CD14-positive monocyte (primary cell): ENCODE measurements at regions not wholly inside any gene's neighbourhood (a gene's known extent, or its start where the extent isn't known, plus 50 kb on each side); places are given as distances from the start of the nearest gene placed in this dataset.

Experiments used
- DNase-seq, 3 donors: peaks; one replicate each; pipeline ENCODE4 v3.0.0-alpha.2; 2011 to 2022
- H2AFZ ChIP-seq: 2 replicates; pipeline ENCODE4 v1.6.0; 2012; ENCODE audit warnings: mild to moderate bottlenecking, low read depth, low read length, inconsistent platforms; ENCODE audit not compliant: insufficient read depth, poor library complexity, severe bottlenecking
- H3K27ac ChIP-seq, 2 donors: 1 replicate in 1 of 2; 2 replicates in 1 of 2; pipeline ENCODE4 v1.5.1; 2012 to 2013; ENCODE audit warnings: low read length in 2 of 2, control low read depth in 1 of 2, inconsistent platforms in 1 of 2, low read depth in 1 of 2, mild to moderate bottlenecking in 1 of 2
- H3K27me3 ChIP-seq, 2 donors: one replicate each; pipeline versions ENCODE4 v1.6.0 to v1.6.1; 2011 to 2013; ENCODE audit warnings: low read length in 2 of 2; ENCODE audit not compliant: control insufficient read depth in 2 of 2, insufficient read depth in 2 of 2
- H3K36me3 ChIP-seq, 2 donors: replicated peaks in 1 of 2; 1 replicate in 1 of 2; 2 replicates in 1 of 2; pipeline versions ENCODE4 v1.5.1 to v1.6.1; 2012 to 2013; ENCODE audit warnings: low read length in 2 of 2, control low read depth in 1 of 2, inconsistent platforms in 1 of 2, mild to moderate bottlenecking in 1 of 2; ENCODE audit not compliant: insufficient read depth in 2 of 2, control insufficient read depth in 1 of 2
- H3K4me1 ChIP-seq, 2 donors: 1 replicate in 1 of 2; 2 replicates in 1 of 2; pipeline versions ENCODE4 v1.5.1 to v1.6.1; 2012 to 2013; ENCODE audit warnings: low read length in 2 of 2, control low read depth in 1 of 2, inconsistent platforms in 1 of 2, mild to moderate bottlenecking in 1 of 2, moderate library complexity in 1 of 2; ENCODE audit not compliant: insufficient read depth in 2 of 2, control insufficient read depth in 1 of 2
- H3K4me2 ChIP-seq: replicated peaks from 2 replicates; pipeline ENCODE3; 2012; ENCODE audit warnings: low read length, moderate library complexity, mild to moderate bottlenecking; ENCODE audit not compliant: poor library complexity, severe bottlenecking; ENCODE audit errors: extremely low read depth
- H3K4me3 ChIP-seq, 3 experiments: fragments of 200-600 bp in 1 of 3; sonication (generic) in 1 of 3; replicated peaks in 1 of 3; 1 replicate in 2 of 3; 2 replicates in 1 of 3; pipeline ENCODE4 v1.5.1; 2011 to 2013; ENCODE audit warnings: low read length in 3 of 3, mild to moderate bottlenecking in 3 of 3, control low read depth in 2 of 3, low read depth in 2 of 3, inconsistent platforms in 1 of 3, moderate library complexity in 1 of 3
- H3K79me2 ChIP-seq: 2 replicates; pipeline ENCODE4 v1.6.0; 2012; ENCODE audit warnings: mild to moderate bottlenecking, control low read depth, inconsistent platforms, low read length, moderate library complexity; ENCODE audit not compliant: insufficient read depth
- H3K9ac ChIP-seq: 2 replicates; pipeline ENCODE4 v1.6.0; 2017; ENCODE audit warnings: low read length, mild to moderate bottlenecking; ENCODE audit not compliant: insufficient read depth, poor library complexity, severe bottlenecking
- H3K9me3 ChIP-seq, 2 donors: replicated peaks in 1 of 2; 1 replicate in 1 of 2; 2 replicates in 1 of 2; pipeline versions ENCODE4 v1.5.1 to v1.6.1; 2012 to 2013; ENCODE audit warnings: low read length in 2 of 2, control low read depth in 1 of 2; ENCODE audit not compliant: control insufficient read depth in 1 of 2, insufficient read depth in 1 of 2
- H4K20me1 ChIP-seq: 2 replicates; pipeline ENCODE4 v1.6.0; 2012; ENCODE audit warnings: mild to moderate bottlenecking, low read length, control low read depth, moderate library complexity; ENCODE audit not compliant: insufficient read depth
- H3K27ac Mint-ChIP-seq, 7 donors: one replicate each; pipeline ENCODE4 v1.8.0; 2020; ENCODE audit warnings: mild to moderate bottlenecking in 7 of 7, mixed read lengths in 7 of 7, moderate library complexity in 6 of 7, inconsistent platforms in 2 of 7
- H3K27me3 Mint-ChIP-seq, 3 donors: one replicate each; pipeline ENCODE4 v1.8.0; 2021 to 2022; ENCODE audit warnings: low read depth in 3 of 3, mild to moderate bottlenecking in 3 of 3, mixed read lengths in 3 of 3, moderate library complexity in 3 of 3, inconsistent platforms in 1 of 3
- H3K36me3 Mint-ChIP-seq, 2 donors: one replicate each; pipeline ENCODE4 v1.8.0; 2020; ENCODE audit warnings: mixed read lengths in 2 of 2, inconsistent platforms in 1 of 2, mild to moderate bottlenecking in 1 of 2
- H3K4me1 Mint-ChIP-seq: one replicate; pipeline ENCODE4 v1.8.0; 2020; ENCODE audit warnings: mild to moderate bottlenecking, mixed read lengths
- H3K4me3 Mint-ChIP-seq, 2 donors: one replicate each; pipeline ENCODE4 v1.8.0; 2020; ENCODE audit warnings: mild to moderate bottlenecking in 2 of 2, mixed read lengths in 2 of 2, moderate library complexity in 1 of 2
- H3K9me3 Mint-ChIP-seq, 7 donors: one replicate each; pipeline ENCODE4 v1.8.0; 2020 to 2022; ENCODE audit warnings: mixed read lengths in 7 of 7, mild to moderate bottlenecking in 6 of 7, moderate library complexity in 6 of 7, inconsistent platforms in 2 of 7
- WGBS: methylation state at CpG from one replicate; pipeline ENCODE4 v1.1.5; 2013; ENCODE audit warnings: missing lambda C conversion rate; ENCODE audit not compliant: insufficient coverage; 5-methylcytosine and 5-hydroxymethylcytosine counted together
- intact Hi-C, 2 donors: fragments of 100-400 bp; cut with micrococcal nuclease; formaldehyde crosslinking; loops; one replicate each; pipeline versions ENCODE4 v1.15.0 to v1.15.1; 2023
- TF ChIP-seq, protein P1 (sequence below): fragments of 200-600 bp; IDR thresholded peaks from one replicate; pipeline ENCODE4 v1.8.0; 2022; ENCODE audit warnings: antibody characterized with exemption, mild to moderate bottlenecking

DNA sequence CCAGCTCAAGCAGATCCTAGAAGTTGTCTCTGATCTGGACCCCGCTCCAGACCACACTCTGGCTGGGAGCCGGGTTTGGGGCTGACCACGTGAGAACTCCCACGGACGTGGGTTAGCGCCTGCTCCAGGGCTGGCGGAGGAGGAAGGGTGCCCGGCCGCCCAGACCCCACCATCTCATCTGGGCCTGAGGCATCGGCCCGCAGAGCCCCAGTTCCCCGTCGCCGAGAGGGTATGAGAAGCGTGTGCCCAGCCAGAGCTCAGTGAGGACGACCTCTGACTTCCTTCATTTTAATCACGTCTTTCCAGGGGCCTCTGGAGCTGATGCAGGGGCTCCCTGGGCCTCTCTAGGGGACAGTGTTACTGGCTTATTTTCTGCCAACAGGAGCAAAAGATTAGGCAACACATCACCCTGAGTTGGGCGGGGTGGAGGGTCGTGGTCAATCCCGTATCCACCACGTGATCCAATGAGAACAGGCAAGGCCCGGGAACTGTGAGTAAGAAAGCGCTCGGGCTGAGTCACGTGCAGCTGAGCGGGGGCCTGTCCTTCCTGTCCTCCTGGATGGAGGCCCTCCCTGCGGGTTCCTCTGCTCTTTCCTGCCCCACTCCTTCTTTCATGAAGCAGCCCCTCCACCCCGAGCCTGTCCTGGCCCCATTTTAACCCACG is 81.1 kb downstream of the SIK1 start:
- Histone ChIP-seq H3K36me3 (no peaks in the 10 kb centered on the region), H3K4me2 (peak overlapping the region; percentile 46), H3K4me3 (peak overlapping the region in 1 of 3 experiments; percentile 30), H2AFZ (peak overlapping the region; percentile 71), H3K79me2 (no peaks in the 10 kb centered on the region), H3K27ac (peak overlapping the region; percentile 79 to 84), H3K9me3 (peaks cover 0 to 8% of the 10 kb centered on the region in 2 donors), H3K27me3 (no peaks in the 10 kb centered on the region), H3K4me1 (peaks cover 28 to 32% of the 10 kb centered on the region in 2 donors), H4K20me1 (no peaks in the 10 kb centered on the region), H3K9ac (peak overlapping the region; percentile 53)
- no peaks in the 10 kb centered on the region for H3K36me3 Mint-ChIP-seq
- 25% methylated on average over 24 of the region's 29 CpGs for WGBS
- H3K4me1 Mint-ChIP-seq = peaks cover 32% of the 10 kb centered on the region
- peak; percentile 90 to 97 (median 97) for DNase-seq
- H3K4me3 Mint-ChIP-seq = peak overlapping the region; percentile 57
- TF ChIP-seq, protein P1, sequence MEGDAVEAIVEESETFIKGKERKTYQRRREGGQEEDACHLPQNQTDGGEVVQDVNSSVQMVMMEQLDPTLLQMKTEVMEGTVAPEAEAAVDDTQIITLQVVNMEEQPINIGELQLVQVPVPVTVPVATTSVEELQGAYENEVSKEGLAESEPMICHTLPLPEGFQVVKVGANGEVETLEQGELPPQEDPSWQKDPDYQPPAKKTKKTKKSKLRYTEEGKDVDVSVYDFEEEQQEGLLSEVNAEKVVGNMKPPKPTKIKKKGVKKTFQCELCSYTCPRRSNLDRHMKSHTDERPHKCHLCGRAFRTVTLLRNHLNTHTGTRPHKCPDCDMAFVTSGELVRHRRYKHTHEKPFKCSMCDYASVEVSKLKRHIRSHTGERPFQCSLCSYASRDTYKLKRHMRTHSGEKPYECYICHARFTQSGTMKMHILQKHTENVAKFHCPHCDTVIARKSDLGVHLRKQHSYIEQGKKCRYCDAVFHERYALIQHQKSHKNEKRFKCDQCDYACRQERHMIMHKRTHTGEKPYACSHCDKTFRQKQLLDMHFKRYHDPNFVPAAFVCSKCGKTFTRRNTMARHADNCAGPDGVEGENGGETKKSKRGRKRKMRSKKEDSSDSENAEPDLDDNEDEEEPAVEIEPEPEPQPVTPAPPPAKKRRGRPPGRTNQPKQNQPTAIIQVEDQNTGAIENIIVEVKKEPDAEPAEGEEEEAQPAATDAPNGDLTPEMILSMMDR = no peak
- peaks cover 0 to 3% (median 0%) of the 10 kb centered on the region in 3 donors for H3K27me3 Mint-ChIP-seq
- intact Hi-C loops = no loop called here
- peak overlapping the region; percentile 87 to 96 (median 95) for H3K27ac Mint-ChIP-seq
- peaks cover 0 to 11% (median 2%) of the 10 kb centered on the region in 7 donors for H3K9me3 Mint-ChIP-seq

DNA sequence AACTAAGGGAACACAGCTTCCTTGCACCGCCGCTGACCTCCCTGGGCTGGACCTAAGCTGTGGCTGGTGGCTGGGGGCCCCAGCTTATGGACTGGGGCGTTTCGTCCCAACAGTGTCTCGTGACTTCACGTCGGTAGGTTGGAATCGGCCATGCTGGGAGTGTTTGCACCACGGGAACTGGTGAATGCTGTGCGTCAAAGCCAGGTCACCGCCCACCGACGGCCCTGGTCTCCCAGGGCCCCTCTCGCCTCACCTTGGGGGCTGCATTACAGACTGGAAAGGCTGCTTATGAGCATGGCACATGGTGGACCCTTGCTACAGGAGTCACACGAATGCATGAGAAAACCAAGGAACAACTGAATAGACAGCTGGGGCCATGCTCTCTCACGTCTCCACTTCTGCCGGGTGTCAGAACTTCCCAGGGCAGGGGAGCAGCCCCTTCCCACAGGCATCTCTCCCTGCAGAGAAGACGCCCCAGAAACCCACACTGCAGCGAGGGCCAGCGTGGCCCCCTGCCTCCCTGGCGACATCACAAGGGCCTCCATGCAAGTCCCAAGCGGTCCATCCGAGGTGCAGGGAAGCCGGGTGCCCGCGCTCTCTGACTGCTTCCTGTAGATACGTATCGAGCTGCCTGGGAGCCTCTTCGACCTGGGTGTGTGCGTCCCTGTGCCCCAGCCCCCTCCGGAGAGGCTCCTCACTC is 81.7 kb downstream of the SIK1 start:
- Histone ChIP-seq H3K27me3 (no peaks in the 10 kb centered on the region), H3K4me2 (peak overlapping the region; percentile 46), H3K4me3 (peak overlapping the region in 1 of 3 experiments; percentile 30), H3K79me2 (no peaks in the 10 kb centered on the region), H3K4me1 (peaks cover 28 to 32% of the 10 kb centered on the region in 2 donors), H4K20me1 (no peaks in the 10 kb centered on the region), H3K9ac (peak overlapping the region; percentile 53), H3K9me3 (peaks cover 0 to 8% of the 10 kb centered on the region in 2 donors), H2AFZ (peak overlapping the region; percentile 71), H3K36me3 (no peaks in the 10 kb centered on the region), H3K27ac (peak overlapping the region; percentile 79 to 84)
- H3K27me3 Mint-ChIP-seq = peaks cover 0 to 4% (median 3%) of the 10 kb centered on the region in 3 donors
- 90% methylated on average over 31 of the region's 31 CpGs for WGBS
- H3K4me3 Mint-ChIP-seq = peak overlapping the region; percentile 57
- H3K4me1 Mint-ChIP-seq = peaks cover 32% of the 10 kb centered on the region
- no peaks in the 10 kb centered on the region for H3K36me3 Mint-ChIP-seq
- DNase-seq = no peak
- intact Hi-C loops = no loop called here
- peak overlapping the region; percentile 87 to 96 (median 95) for H3K27ac Mint-ChIP-seq
- TF ChIP-seq, protein P1 = no peak
- peaks cover 0 to 11% (median 2%) of the 10 kb centered on the region in 7 donors for H3K9me3 Mint-ChIP-seq
